ENCODE measurements at regions not wholly inside any gene's neighbourhood (a gene's known extent, or its start where the extent isn't known, plus 50 kb on each side); places are given as distances from the start of the nearest gene placed in this dataset.

GRCh38 chr6:154590756-154591155, 80.3 kb upstream of the CNKSR3 start:
- TF ChIP-seq, protein P1, sequence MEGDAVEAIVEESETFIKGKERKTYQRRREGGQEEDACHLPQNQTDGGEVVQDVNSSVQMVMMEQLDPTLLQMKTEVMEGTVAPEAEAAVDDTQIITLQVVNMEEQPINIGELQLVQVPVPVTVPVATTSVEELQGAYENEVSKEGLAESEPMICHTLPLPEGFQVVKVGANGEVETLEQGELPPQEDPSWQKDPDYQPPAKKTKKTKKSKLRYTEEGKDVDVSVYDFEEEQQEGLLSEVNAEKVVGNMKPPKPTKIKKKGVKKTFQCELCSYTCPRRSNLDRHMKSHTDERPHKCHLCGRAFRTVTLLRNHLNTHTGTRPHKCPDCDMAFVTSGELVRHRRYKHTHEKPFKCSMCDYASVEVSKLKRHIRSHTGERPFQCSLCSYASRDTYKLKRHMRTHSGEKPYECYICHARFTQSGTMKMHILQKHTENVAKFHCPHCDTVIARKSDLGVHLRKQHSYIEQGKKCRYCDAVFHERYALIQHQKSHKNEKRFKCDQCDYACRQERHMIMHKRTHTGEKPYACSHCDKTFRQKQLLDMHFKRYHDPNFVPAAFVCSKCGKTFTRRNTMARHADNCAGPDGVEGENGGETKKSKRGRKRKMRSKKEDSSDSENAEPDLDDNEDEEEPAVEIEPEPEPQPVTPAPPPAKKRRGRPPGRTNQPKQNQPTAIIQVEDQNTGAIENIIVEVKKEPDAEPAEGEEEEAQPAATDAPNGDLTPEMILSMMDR (IDR thresholded peaks at IDR 0.05; ENCODE audit: insufficient read depth, low read length) = no peak
- DNase-seq (ENCODE audit: low read depth) = no peak
- no peak overlapping the region for H3K4me3 ChIP-seq (ENCODE audit: low read depth, low read length)

DNA sequence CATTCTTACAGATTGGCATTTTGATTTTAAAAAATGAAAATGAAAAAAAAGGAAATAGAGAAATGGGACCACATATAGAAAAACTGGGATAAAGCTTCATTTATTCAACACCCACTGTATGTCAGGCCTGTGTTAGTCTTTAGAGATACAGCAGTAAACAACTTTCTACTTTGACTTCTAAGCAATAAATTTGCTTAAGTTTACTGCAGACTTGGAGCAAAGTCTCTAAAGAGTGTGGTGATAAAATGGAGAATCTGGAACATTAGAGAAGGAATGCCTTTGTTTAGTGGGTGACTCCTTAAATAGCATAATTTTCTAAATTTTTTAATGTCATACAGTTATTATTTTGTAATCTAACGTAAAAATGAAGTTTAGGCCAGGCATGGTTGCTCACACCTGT, 80.7 kb upstream of the CNKSR3 start:
- TF ChIP-seq, protein P1 (IDR thresholded peaks at IDR 0.05; ENCODE audit: insufficient read depth, low read length) = no peak
- no peak for DNase-seq (ENCODE audit: low read depth)
- H3K4me3 ChIP-seq (ENCODE audit: low read depth, low read length) = no peak overlapping the region

DNA sequence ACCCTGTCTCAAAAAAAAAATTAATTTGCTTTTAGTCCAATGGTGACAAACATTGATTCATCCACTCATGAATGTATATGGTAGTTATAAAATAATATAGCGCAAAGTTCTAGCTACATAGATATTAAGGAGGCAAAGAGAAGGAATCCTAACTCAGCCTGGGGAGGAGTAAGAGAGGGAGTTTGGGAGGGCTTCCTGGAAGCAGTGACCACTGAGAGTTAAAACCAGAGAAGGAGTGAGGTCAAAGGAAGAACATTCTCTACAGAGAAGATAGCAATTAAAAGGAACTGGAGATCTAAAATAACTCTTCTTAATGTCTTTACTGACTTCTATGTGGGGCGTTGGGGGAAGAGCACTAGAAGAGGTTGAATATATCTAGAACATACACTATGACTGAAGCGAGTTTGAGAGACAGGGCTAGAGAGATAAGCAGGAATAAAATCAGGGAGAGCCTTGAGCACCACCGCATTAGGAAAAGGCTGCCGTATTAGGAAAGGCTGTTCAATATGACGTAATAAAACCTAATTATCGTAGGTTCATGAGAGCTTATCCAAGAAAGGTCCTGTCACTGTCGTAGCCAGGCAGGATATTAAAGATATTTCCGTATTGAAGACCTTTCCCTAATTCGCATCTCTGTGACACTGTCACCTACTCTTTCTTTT, 81.8 kb upstream of the CNKSR3 start:
- TF ChIP-seq, protein P1 (IDR thresholded peaks at IDR 0.05; ENCODE audit: insufficient read depth, low read length) = no peak
- no peak for DNase-seq (ENCODE audit: low read depth)
- H3K4me3 ChIP-seq (ENCODE audit: low read depth, low read length) = no peak overlapping the region

GRCh38 chr6:154593122-154593521, 82.6 kb upstream of the CNKSR3 start:
- no peak overlapping the region for H3K4me3 ChIP-seq (ENCODE audit: low read depth, low read length)
- no peak for DNase-seq (ENCODE audit: low read depth)
- TF ChIP-seq, protein P1 (IDR thresholded peaks at IDR 0.05; ENCODE audit: insufficient read depth, low read length) = no peak

- TF ChIP-seq, protein P1 (IDR thresholded peaks at IDR 0.05; ENCODE audit: insufficient read depth, low read length) = no peak
- H3K4me3 ChIP-seq (ENCODE audit: low read depth, low read length) = no peak overlapping the region
- no peak for DNase-seq (ENCODE audit: low read depth)
These were observed 84.2 kb upstream of the CNKSR3 start for GRCh38 chr6:154594496-154595198.

DNA sequence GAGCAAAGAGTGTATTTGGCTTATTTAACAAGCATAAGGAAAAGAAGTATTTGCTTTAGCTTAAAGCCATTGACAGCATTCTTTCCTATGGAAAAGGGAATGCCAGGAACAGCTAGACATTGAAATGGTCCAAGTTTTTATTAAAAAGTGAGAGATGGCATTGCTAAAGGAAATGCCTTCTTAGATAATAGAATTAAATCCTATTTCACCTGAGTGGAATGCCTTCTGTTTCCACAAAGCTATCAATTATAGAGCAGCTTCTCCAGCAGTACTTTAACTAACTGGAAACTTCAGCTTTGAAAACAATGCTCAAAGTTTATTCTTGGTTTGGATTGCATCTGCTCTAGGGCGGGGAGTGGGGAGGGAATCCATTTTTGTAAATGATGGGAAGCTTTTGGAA, 85.1 kb upstream of the CNKSR3 start:
- no peak overlapping the region for H3K4me3 ChIP-seq (ENCODE audit: low read depth, low read length)
- DNase-seq (ENCODE audit: low read depth) = no peak
- TF ChIP-seq, protein P1 (IDR thresholded peaks at IDR 0.05; ENCODE audit: insufficient read depth, low read length) = no peak

Data from fibroblast of the aortic adventitia (primary cell).